ENCODE measurements at regions not wholly inside any gene's neighbourhood (a gene's known extent, or its start where the extent isn't known, plus 50 kb on each side); places are given as distances from the start of the nearest gene placed in this dataset.

- TF ChIP-seq CTCF (conservative IDR thresholded peaks at IDR 0.05; ENCODE audit: low read depth in 2 of 2) (no peak; a peak in 1 of 4 replicates), POLR2AphosphoS5 (IDR thresholded peaks at IDR 0.05; ENCODE audit: low read depth) (no peak), REST (IDR thresholded peaks at IDR 0.05; ENCODE audit: unreplicated experiment) (no peak)
Measured at GRCh38 chr16:52128361-52128760, 418.6 kb downstream of the TOX3 start.
